Myocyte (in vitro differentiated cells): ENCODE measurements at regions not wholly inside any gene's neighbourhood (a gene's known extent, or its start where the extent isn't known, plus 50 kb on each side); places are given as distances from the start of the nearest gene placed in this dataset.

ENCODE experiments used
- DNase-seq: peaks from one replicate; pipeline ENCODE4 v3.0.0-alpha.2; 2012; ENCODE audit warnings: low read depth

- DNase-seq = peak; percentile 31
Observed at GRCh38 chr13:47004027-47004426, 107.2 kb upstream of the HTR2A start.

- no peak for DNase-seq
Observed at GRCh38 chr13:47000165-47000564, 103.3 kb upstream of the HTR2A start.

- no peak for DNase-seq
Observed at GRCh38 chr13:46996316-46997030, 99.6 kb upstream of the HTR2A start.

GRCh38 chr13:46995874-46996273 is 99.0 kb upstream of the HTR2A start:
- no peak for DNase-seq

- DNase-seq = no peak
Observed at GRCh38 chr13:46994492-46994891, 97.6 kb upstream of the HTR2A start.

- no peak for DNase-seq
Observed at GRCh38 chr13:46992383-46992952, 95.6 kb upstream of the HTR2A start.

- no peak for DNase-seq
Observed at GRCh38 chr13:46983881-46984280, 87.0 kb upstream of the HTR2A start.

- DNase-seq = no peak
Observed at GRCh38 chr13:46982856-46983582, 86.2 kb upstream of the HTR2A start.

- DNase-seq = no peak
Observed at GRCh38 chr13:46975173-46975572, 78.3 kb upstream of the HTR2A start.

- no peak for DNase-seq
Observed at GRCh38 chr13:46968450-46968849, 71.6 kb upstream of the HTR2A start.

- DNase-seq = peak; percentile 78
Observed at GRCh38 chr13:46964789-46965527, 68.1 kb upstream of the HTR2A start.

- DNase-seq = peak; percentile 8
Observed at GRCh38 chr13:46963904-46964303, 67.1 kb upstream of the HTR2A start.

- DNase-seq = peak; percentile 27
Observed at GRCh38 chr13:46962281-46962941, 65.6 kb upstream of the HTR2A start.

- DNase-seq = peak; percentile 85
Observed at GRCh38 chr13:46961719-46962118, 64.9 kb upstream of the HTR2A start.

GRCh38 chr13:46953941-46954340 is 57.1 kb upstream of the HTR2A start:
- DNase-seq = no peak

- no peak for DNase-seq
Observed at GRCh38 chr13:46953331-46953730, 56.5 kb upstream of the HTR2A start.

GRCh38 chr13:46951516-46951915 is 54.7 kb upstream of the HTR2A start:
- peak; percentile 27 for DNase-seq

- DNase-seq = no peak
Observed at GRCh38 chr13:46949211-46949610, 52.4 kb upstream of the HTR2A start.

- DNase-seq = no peak
Observed at GRCh38 chr13:46948338-46948737, 51.5 kb upstream of the HTR2A start.

- no peak for DNase-seq
Observed at GRCh38 chr13:46947425-46948191, 50.8 kb upstream of the HTR2A start.
